ENCODE measurements at regions not wholly inside any gene's neighbourhood (a gene's known extent, or its start where the extent isn't known, plus 50 kb on each side); places are given as distances from the start of the nearest gene placed in this dataset.

DNA sequence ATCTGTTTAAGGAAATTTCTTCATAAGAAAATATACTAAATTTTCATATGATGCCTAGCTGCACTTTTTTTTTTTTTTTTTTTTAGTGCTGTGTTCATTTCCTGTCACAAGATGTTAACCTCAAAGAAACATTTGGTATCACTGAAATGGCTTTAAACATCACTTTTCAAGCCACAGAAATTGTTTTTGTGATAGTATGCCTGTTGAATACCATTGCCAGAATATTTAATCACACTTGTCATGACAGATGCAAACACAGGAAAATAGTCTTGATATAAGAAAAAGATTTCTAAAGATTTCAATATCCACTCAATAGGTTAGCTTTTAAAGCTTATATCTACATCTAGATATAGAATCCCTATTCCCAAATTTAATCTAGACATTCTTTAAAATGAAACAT, 608.5 kb upstream of the AGTR1 start:
- TF ChIP-seq RAD21 (IDR thresholded peaks at IDR 0.05; ENCODE audit: low read depth) (no peak), CREB1 (IDR thresholded peaks at IDR 0.05; ENCODE audit: low read depth) (no peak), EP300 (IDR thresholded peaks at IDR 0.05; ENCODE audit: borderline replicate concordance) (no peak), CEBPB (IDR thresholded peaks at IDR 0.05) (no peak)
- TF ChIP-seq, protein P1, sequence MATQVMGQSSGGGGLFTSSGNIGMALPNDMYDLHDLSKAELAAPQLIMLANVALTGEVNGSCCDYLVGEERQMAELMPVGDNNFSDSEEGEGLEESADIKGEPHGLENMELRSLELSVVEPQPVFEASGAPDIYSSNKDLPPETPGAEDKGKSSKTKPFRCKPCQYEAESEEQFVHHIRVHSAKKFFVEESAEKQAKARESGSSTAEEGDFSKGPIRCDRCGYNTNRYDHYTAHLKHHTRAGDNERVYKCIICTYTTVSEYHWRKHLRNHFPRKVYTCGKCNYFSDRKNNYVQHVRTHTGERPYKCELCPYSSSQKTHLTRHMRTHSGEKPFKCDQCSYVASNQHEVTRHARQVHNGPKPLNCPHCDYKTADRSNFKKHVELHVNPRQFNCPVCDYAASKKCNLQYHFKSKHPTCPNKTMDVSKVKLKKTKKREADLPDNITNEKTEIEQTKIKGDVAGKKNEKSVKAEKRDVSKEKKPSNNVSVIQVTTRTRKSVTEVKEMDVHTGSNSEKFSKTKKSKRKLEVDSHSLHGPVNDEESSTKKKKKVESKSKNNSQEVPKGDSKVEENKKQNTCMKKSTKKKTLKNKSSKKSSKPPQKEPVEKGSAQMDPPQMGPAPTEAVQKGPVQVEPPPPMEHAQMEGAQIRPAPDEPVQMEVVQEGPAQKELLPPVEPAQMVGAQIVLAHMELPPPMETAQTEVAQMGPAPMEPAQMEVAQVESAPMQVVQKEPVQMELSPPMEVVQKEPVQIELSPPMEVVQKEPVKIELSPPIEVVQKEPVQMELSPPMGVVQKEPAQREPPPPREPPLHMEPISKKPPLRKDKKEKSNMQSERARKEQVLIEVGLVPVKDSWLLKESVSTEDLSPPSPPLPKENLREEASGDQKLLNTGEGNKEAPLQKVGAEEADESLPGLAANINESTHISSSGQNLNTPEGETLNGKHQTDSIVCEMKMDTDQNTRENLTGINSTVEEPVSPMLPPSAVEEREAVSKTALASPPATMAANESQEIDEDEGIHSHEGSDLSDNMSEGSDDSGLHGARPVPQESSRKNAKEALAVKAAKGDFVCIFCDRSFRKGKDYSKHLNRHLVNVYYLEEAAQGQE (IDR thresholded peaks at IDR 0.05; ENCODE audit: low read depth) = no peak
